ENCODE measurements at regions not wholly inside any gene's neighbourhood (a gene's known extent, or its start where the extent isn't known, plus 50 kb on each side); places are given as distances from the start of the nearest gene placed in this dataset.

DNA sequence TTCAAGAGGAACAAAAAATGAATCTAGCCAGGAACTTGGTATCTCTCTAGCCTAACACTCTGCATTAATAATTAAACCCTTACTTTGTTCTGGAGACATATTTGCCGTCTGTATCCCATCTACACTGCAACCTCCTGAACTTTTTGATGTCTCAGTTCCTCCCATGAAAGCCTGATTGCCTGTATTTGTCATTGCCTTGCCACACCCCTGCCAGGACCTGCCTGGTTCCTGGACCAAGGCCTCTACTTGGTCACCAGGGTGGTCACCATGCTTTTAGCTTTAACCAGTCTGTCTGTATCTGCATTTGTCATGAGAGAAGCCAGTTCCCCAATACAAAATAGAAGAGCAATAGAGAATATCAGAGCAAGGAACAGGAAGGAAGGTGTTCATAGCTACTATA is 58.8 kb upstream of the NOL4 start:
- H3K4me1 ChIP-seq, result no peaks in the 10 kb centered on the region
- no peak overlapping the region for H3K27ac ChIP-seq
- no peak for TF ChIP-seq EP300 (IDR thresholded peaks at IDR 0.05; ENCODE audit: low read depth)
- TF ChIP-seq POLR2A (IDR thresholded peaks at IDR 0.05), result no peak
- no peak for TF ChIP-seq POLR2AphosphoS5 (IDR thresholded peaks at IDR 0.05)
- TF ChIP-seq, protein P1, sequence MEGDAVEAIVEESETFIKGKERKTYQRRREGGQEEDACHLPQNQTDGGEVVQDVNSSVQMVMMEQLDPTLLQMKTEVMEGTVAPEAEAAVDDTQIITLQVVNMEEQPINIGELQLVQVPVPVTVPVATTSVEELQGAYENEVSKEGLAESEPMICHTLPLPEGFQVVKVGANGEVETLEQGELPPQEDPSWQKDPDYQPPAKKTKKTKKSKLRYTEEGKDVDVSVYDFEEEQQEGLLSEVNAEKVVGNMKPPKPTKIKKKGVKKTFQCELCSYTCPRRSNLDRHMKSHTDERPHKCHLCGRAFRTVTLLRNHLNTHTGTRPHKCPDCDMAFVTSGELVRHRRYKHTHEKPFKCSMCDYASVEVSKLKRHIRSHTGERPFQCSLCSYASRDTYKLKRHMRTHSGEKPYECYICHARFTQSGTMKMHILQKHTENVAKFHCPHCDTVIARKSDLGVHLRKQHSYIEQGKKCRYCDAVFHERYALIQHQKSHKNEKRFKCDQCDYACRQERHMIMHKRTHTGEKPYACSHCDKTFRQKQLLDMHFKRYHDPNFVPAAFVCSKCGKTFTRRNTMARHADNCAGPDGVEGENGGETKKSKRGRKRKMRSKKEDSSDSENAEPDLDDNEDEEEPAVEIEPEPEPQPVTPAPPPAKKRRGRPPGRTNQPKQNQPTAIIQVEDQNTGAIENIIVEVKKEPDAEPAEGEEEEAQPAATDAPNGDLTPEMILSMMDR (IDR thresholded peaks at IDR 0.05), result no peak
- DNase-seq, result no peak
- H3K4me3 ChIP-seq, result no peak overlapping the region
- intact Hi-C loops (cut with DNase I; ENCODE audit: low total_unique reads), result no loop called here
- in situ Hi-C loops (cut with MboI; ENCODE audit: low pct_ligation_motif_present in 1 of 4, low pct_unique_long_range_greater_than_20kb in 1 of 4, low sequenced_read_pairs in 3 of 4), result no loop called here
- no peaks in the 10 kb centered on the region for H3K27me3 ChIP-seq
- 50 to 64% methylated on average over 1 of the region's 1 CpG for WGBS, 2 donors (ENCODE audit: low coverage in 1 of 2)
- H3K36me3 ChIP-seq, result no peaks in the 10 kb centered on the region
- H3K9me3 ChIP-seq, result peaks cover 0 to 4% of the 10 kb centered on the region in 2 donors

DNA sequence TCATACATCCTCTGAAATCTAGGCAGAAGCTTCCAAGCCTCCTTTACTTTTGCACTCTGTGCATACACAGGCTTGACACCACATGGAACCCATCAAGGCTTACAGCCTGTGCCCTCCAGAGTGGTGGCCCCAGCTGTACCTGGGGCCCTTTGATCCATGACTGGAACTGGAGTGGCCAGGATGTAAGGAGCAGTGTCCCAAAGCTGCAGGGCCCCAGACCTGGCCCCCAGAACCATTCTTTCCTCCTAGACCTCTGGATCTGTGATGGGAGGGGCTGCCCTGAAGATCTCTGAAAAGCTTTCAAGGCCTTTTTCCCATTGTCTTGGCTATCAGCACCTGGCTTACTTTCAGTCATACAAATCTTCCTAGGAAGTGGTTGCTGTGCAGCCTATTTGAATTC is 63.1 kb upstream of the NOL4 start:
- no peak overlapping the region for H3K4me3 ChIP-seq
- in situ Hi-C loops (cut with MboI; ENCODE audit: low pct_ligation_motif_present in 1 of 4, low pct_unique_long_range_greater_than_20kb in 1 of 4, low sequenced_read_pairs in 3 of 4) (no loop called here), intact Hi-C loops (cut with DNase I; ENCODE audit: low total_unique reads) (no loop called here)
- no peak for DNase-seq
- no peaks in the 10 kb centered on the region for H3K27me3 ChIP-seq
- no peaks in the 10 kb centered on the region for H3K4me1 ChIP-seq
- TF ChIP-seq, protein P1 (IDR thresholded peaks at IDR 0.05), result no peak
- TF ChIP-seq POLR2A (IDR thresholded peaks at IDR 0.05), result no peak
- TF ChIP-seq EP300 (IDR thresholded peaks at IDR 0.05; ENCODE audit: low read depth), result no peak
- TF ChIP-seq POLR2AphosphoS5 (IDR thresholded peaks at IDR 0.05), result no peak
- peaks cover 0 to 4% of the 10 kb centered on the region in 2 donors for H3K9me3 ChIP-seq
- no peak overlapping the region for H3K27ac ChIP-seq
- H3K36me3 ChIP-seq, result no peaks in the 10 kb centered on the region

DNA sequence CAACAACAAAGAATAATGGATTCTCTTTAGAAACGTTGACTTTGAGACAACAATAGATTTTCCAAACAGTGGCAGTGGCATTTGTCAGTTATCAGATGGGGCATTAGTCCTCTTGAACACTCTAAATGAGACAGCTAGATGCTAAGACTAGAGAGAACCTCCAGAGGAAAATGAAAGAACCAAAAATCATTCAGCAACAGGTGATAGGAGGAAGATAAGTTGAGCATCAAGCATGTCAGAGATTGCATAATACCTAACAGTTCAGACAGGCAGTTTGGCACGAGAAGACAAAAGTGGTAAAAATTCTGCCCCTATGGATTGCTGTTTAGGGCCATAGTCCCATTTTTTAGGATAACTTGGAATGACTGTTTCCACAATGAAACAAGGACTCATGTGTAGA is 67.9 kb upstream of the NOL4 start:
- in situ Hi-C loops (cut with MboI; ENCODE audit: low pct_ligation_motif_present in 1 of 4, low pct_unique_long_range_greater_than_20kb in 1 of 4, low sequenced_read_pairs in 3 of 4) (no loop called here), intact Hi-C loops (cut with DNase I; ENCODE audit: low total_unique reads) (no loop called here)
- peaks cover 0 to 4% of the 10 kb centered on the region in 2 donors for H3K9me3 ChIP-seq
- TF ChIP-seq EP300 (IDR thresholded peaks at IDR 0.05; ENCODE audit: low read depth), result no peak
- no peak for TF ChIP-seq POLR2A (IDR thresholded peaks at IDR 0.05)
- TF ChIP-seq, protein P1 (IDR thresholded peaks at IDR 0.05), result no peak
- TF ChIP-seq POLR2AphosphoS5 (IDR thresholded peaks at IDR 0.05), result no peak
- no peaks in the 10 kb centered on the region for H3K27me3 ChIP-seq
- H3K4me3 ChIP-seq, result no peak overlapping the region
- no peak for DNase-seq
- no peaks in the 10 kb centered on the region for H3K4me1 ChIP-seq
- no peaks in the 10 kb centered on the region for H3K36me3 ChIP-seq
- H3K27ac ChIP-seq, result no peak overlapping the region
- WGBS, 2 donors (ENCODE audit: low coverage in 1 of 2), result 71% methylated on average over 2 of the region's 2 CpGs

DNA sequence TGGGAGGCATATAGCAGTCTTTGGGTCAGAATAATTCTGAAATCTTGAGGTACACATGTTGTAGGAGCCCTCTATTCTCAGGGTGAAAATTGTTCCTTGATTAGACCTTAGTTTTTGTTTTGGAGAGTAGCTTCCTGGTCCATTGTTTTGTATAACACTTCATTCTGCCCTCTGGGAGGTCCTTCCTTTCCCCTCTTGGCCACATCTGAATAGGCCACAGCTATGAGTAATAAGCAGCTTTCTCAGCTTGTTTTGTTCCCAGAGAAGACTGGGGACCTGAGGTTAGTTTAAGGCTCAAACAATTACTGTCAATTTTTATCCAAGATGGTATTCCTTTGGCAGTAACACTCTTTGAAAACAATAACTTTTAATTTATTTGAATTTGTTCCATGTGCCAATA is 72.6 kb upstream of the NOL4 start:
- H3K27me3 ChIP-seq, result no peaks in the 10 kb centered on the region
- H3K27ac ChIP-seq, result no peak overlapping the region
- no peaks in the 10 kb centered on the region for H3K9me3 ChIP-seq
- TF ChIP-seq POLR2A (IDR thresholded peaks at IDR 0.05) (no peak), EP300 (IDR thresholded peaks at IDR 0.05; ENCODE audit: low read depth) (no peak)
- DNase-seq, result no peak
- in situ Hi-C loops (cut with MboI; ENCODE audit: low pct_ligation_motif_present in 1 of 4, low pct_unique_long_range_greater_than_20kb in 1 of 4, low sequenced_read_pairs in 3 of 4) (no loop called here), intact Hi-C loops (cut with DNase I; ENCODE audit: low total_unique reads) (no loop called here)
- H3K4me1 ChIP-seq, result no peaks in the 10 kb centered on the region
- H3K4me3 ChIP-seq, result no peak overlapping the region
- H3K36me3 ChIP-seq, result no peaks in the 10 kb centered on the region

DNA sequence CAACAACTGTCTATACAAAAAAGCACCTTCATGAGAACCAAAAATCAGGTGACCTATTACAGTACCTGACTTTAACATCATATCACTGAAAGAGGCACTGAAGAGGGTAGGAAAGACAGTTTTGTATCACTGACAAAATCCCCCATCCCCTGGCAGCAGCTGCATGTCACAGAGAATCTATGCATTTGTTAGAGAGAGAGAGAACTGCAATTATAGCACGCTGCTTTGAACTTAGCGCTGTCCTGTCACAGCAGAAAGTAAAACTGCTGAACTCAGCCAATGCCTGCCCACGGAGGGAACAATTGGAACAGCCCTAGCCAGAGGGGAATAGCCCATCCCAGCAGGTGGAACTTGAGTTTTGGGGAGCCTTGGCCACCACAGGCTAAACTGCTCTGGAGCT is 75.1 kb upstream of the NOL4 start:
- H3K9me3 ChIP-seq, result no peaks in the 10 kb centered on the region
- no peak overlapping the region for H3K4me3 ChIP-seq
- TF ChIP-seq, protein P1 (IDR thresholded peaks at IDR 0.05), result no peak
- TF ChIP-seq POLR2AphosphoS5 (IDR thresholded peaks at IDR 0.05), result no peak
- TF ChIP-seq EP300 (IDR thresholded peaks at IDR 0.05; ENCODE audit: low read depth), result no peak
- TF ChIP-seq POLR2A (IDR thresholded peaks at IDR 0.05), result no peak
- H3K4me1 ChIP-seq, result no peaks in the 10 kb centered on the region
- intact Hi-C loops (cut with DNase I; ENCODE audit: low total_unique reads) (no loop called here), in situ Hi-C loops (cut with MboI; ENCODE audit: low pct_ligation_motif_present in 1 of 4, low pct_unique_long_range_greater_than_20kb in 1 of 4, low sequenced_read_pairs in 3 of 4) (no loop called here)
- WGBS, 2 donors (ENCODE audit: low coverage in 1 of 2), result 74% methylated on average over 3 of the region's 3 CpGs; no CpG with 5 or more reads in 1 of the 2 donors
- DNase-seq, result no peak
- H3K27ac ChIP-seq, result no peak overlapping the region
- no peaks in the 10 kb centered on the region for H3K36me3 ChIP-seq
- no peaks in the 10 kb centered on the region for H3K27me3 ChIP-seq
